ENCODE measurements at regions not wholly inside any gene's neighbourhood (a gene's known extent, or its start where the extent isn't known, plus 50 kb on each side); places are given as distances from the start of the nearest gene placed in this dataset.

GRCh38 chr19:30755581-30755980, 383.4 kb downstream of the ZNF536 start:
- peaks cover 0 to 5% (median 0%) of the 10 kb centered on the region in 3 donors for H3K9me3 ChIP-seq
- intact Hi-C loops (cut with DNase I): no loop called here
- ATAC-seq (no peak), DNase-seq (no peak)
- H3K4me1 ChIP-seq: no peaks in the 10 kb centered on the region
- H3K27me3 ChIP-seq: no peaks in the 10 kb centered on the region
- no peaks in the 10 kb centered on the region for H3K36me3 ChIP-seq (replicated peaks in 1 of 2; ENCODE audit: insufficient read depth in 1 of 2, low read depth in 2 of 2)
- WGBS, 2 donors: 73 to 80% methylated on average over 7 of the region's 7 CpGs
- no peak overlapping the region for H3K27ac ChIP-seq
- H3K4me3 ChIP-seq: no peak overlapping the region
- TF ChIP-seq CTCF (IDR thresholded peaks at IDR 0.05) (no peak), POLR2A (IDR thresholded peaks at IDR 0.05) (no peak)

GRCh38 chr19:30754162-30754561, 382.0 kb downstream of the ZNF536 start:
- ATAC-seq (no peak), DNase-seq (no peak)
- no peaks in the 10 kb centered on the region for H3K27me3 ChIP-seq
- TF ChIP-seq CTCF (IDR thresholded peaks at IDR 0.05) (no peak), POLR2A (IDR thresholded peaks at IDR 0.05) (no peak)
- no peaks in the 10 kb centered on the region for H3K36me3 ChIP-seq (replicated peaks in 1 of 2; ENCODE audit: insufficient read depth in 1 of 2, low read depth in 2 of 2)
- no peaks in the 10 kb centered on the region for H3K4me1 ChIP-seq
- intact Hi-C loops (cut with DNase I): no loop called here
- H3K4me3 ChIP-seq: no peak overlapping the region
- H3K27ac ChIP-seq: no peak overlapping the region
- WGBS, 2 donors: 57 to 63% methylated on average over 1 of the region's 1 CpG
- H3K9me3 ChIP-seq: peaks cover 0 to 19% (median 0%) of the 10 kb centered on the region in 3 donors

GRCh38 chr19:30752876-30753275, 380.7 kb downstream of the ZNF536 start:
- no peaks in the 10 kb centered on the region for H3K27me3 ChIP-seq
- no peak overlapping the region for H3K27ac ChIP-seq
- H3K36me3 ChIP-seq (replicated peaks in 1 of 2; ENCODE audit: insufficient read depth in 1 of 2, low read depth in 2 of 2): no peaks in the 10 kb centered on the region
- H3K4me1 ChIP-seq: no peaks in the 10 kb centered on the region
- WGBS, 2 donors: 64 to 70% methylated on average over 3 of the region's 3 CpGs
- DNase-seq: no peak
- intact Hi-C loops (cut with DNase I): no loop called here
- TF ChIP-seq CTCF (IDR thresholded peaks at IDR 0.05): no peak
- no peak for TF ChIP-seq POLR2A (IDR thresholded peaks at IDR 0.05)
- H3K4me3 ChIP-seq: no peak overlapping the region
- H3K9me3 ChIP-seq: peaks cover 0 to 19% (median 0%) of the 10 kb centered on the region in 3 donors
- no peak for ATAC-seq

- intact Hi-C loops (cut with DNase I): no loop called here
- WGBS, 2 donors: 46 to 55% methylated on average over 6 of the region's 6 CpGs
- no peak for ATAC-seq
- DNase-seq: no peak
- Histone ChIP-seq H3K4me3 (no peak overlapping the region), H3K9me3 (peaks cover 0 to 19% (median 0%) of the 10 kb centered on the region in 3 donors), H3K27me3 (no peaks in the 10 kb centered on the region), H3K36me3 (replicated peaks in 1 of 2; ENCODE audit: insufficient read depth in 1 of 2, low read depth in 2 of 2) (no peaks in the 10 kb centered on the region), H3K27ac (no peak overlapping the region), H3K4me1 (no peaks in the 10 kb centered on the region)
- no peak for TF ChIP-seq POLR2A (IDR thresholded peaks at IDR 0.05)
Measured at GRCh38 chr19:30752201-30752600, 380.0 kb downstream of the ZNF536 start.

GRCh38 chr19:30745476-30745985, 373.3 kb downstream of the ZNF536 start:
- ATAC-seq (no peak), DNase-seq (no peak)
- peaks cover 0 to 13% (median 0%) of the 10 kb centered on the region in 3 donors for H3K9me3 ChIP-seq
- 65 to 89% methylated on average over 4 of the region's 4 CpGs for WGBS, 2 donors
- no peak overlapping the region for H3K4me3 ChIP-seq
- no peaks in the 10 kb centered on the region for H3K27me3 ChIP-seq
- TF ChIP-seq POLR2A (IDR thresholded peaks at IDR 0.05) (no peak), CTCF (IDR thresholded peaks at IDR 0.05) (no peak)
- H3K36me3 ChIP-seq (replicated peaks in 1 of 2; ENCODE audit: insufficient read depth in 1 of 2, low read depth in 2 of 2): no peaks in the 10 kb centered on the region
- intact Hi-C loops (cut with DNase I): no loop called here
- no peak overlapping the region for H3K27ac ChIP-seq
- no peaks in the 10 kb centered on the region for H3K4me1 ChIP-seq

Data from body of pancreas (tissue), 4 donors.